ENCODE measurements at regions not wholly inside any gene's neighbourhood (a gene's known extent, or its start where the extent isn't known, plus 50 kb on each side); places are given as distances from the start of the nearest gene placed in this dataset.
"Not testable (repeated sequence)": the region's sequence is repeated elsewhere in the genome, so short reads cannot be mapped to it uniquely, and the experiment has no call there.

DNA sequence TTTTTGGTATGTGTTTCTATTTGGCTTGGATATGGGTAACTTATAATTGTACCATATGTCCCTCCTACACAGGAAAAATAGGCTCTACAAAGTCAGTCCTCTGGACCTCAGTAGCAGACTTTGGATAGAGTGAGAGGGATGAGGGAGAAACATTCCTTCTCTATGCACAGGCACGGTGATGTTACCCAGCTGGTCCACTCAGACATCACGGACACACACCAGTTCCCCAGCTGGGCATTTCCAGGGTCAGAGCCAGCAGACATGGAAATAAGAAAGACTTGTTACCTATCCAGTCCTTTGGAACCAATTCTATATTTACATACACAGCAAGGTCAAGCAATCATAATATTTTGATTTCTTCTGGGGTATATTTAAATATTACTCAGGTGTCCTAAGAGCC, 433.1 kb upstream of the KCNMB2 start:
- no peaks in the 10 kb centered on the region for H3K36me3 ChIP-seq (ENCODE audit: control insufficient read depth in 1 of 2, insufficient read depth in 2 of 2, low read length in 2 of 2)
- H3K27ac ChIP-seq (ENCODE audit: low read depth, low read length): no peak overlapping the region
- H3K4me3 ChIP-seq (ENCODE audit: low read depth in 1 of 2, low read length in 2 of 2): no peak overlapping the region
- H3K27me3 ChIP-seq (ENCODE audit: control insufficient read depth in 1 of 2, insufficient read depth in 2 of 2, low read length in 2 of 2): no peaks in the 10 kb centered on the region
- H3K4me1 ChIP-seq (ENCODE audit: control insufficient read depth in 1 of 2, insufficient read depth in 2 of 2, low read length in 2 of 2): no peaks in the 10 kb centered on the region
- H3K9ac ChIP-seq (ENCODE audit: low read depth in 1 of 2, low read length in 2 of 2): no peak overlapping the region
- H3K9me3 ChIP-seq (ENCODE audit: control insufficient read depth in 1 of 2, low read length in 2 of 2): no peaks in the 10 kb centered on the region

DNA sequence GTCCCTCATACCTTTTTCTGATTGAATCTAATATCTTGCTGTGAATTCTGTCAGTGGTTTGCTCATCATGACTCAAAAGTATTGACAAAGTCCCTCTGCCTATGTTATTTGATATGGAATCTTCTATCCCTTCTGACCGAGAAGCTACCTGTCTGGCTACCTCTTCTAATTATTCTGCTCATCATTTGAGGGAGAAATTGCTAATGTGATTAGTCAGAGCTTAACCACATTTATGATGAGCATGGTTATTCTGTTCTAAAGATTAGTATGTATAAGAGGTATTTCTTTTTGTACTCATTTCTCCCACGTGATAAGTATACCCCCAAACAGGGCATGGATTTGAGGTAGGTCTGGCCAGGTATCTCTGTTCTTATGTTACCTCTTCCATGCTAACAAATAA, 428.4 kb upstream of the KCNMB2 start:
- Histone ChIP-seq H3K9ac (ENCODE audit: low read depth in 1 of 2, low read length in 2 of 2) (no peak overlapping the region), H3K27ac (ENCODE audit: low read depth, low read length) (no peak overlapping the region), H3K9me3 (ENCODE audit: control insufficient read depth in 1 of 2, low read length in 2 of 2) (no peaks in the 10 kb centered on the region), H3K4me1 (ENCODE audit: control insufficient read depth in 1 of 2, insufficient read depth in 2 of 2, low read length in 2 of 2) (no peaks in the 10 kb centered on the region), H3K36me3 (ENCODE audit: control insufficient read depth in 1 of 2, insufficient read depth in 2 of 2, low read length in 2 of 2) (no peaks in the 10 kb centered on the region), H3K4me3 (ENCODE audit: low read depth in 1 of 2, low read length in 2 of 2) (no peak overlapping the region), H3K27me3 (ENCODE audit: control insufficient read depth in 1 of 2, insufficient read depth in 2 of 2, low read length in 2 of 2) (no peaks in the 10 kb centered on the region)

DNA sequence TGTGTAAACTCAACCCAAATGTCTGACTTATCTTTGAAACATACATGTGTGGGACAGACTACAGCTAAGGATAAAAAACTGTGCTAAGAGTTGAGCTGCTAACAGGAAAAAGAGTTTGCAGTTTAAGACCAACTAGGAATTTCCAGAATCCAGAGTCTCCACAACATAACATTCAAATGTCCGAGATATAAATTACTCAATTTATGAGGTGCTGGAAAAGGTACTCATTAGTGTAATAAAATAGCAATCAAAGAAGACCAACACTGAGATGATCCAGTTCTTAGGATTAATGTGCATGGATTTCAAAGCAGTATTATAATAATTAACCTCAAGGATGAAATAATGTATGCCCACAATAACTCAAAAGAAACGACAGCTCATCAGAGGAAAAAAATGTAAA, 426.5 kb upstream of the KCNMB2 start:
- no peak overlapping the region for H3K9ac ChIP-seq (ENCODE audit: low read depth in 1 of 2, low read length in 2 of 2)

DNA sequence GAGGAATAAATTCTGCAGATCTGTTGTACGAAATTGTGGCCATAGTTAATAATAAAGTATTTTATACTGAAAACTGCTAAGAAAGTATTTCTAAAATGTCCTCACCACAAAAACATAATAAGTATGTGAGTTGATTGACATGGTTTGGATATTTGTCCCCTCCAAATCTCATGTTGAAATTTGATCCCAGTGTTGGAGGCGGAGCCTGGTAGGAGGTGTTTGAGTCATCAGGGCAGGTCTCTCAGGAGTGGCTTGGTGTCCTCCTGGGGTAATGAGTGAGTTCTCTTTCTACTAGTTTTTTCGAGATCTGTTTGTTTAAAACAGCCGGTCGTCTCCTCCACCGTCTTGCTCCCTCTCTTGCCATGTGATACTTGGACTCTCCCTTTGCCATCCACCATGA, 424.1 kb upstream of the KCNMB2 start:
- Histone ChIP-seq H3K27me3 (ENCODE audit: control insufficient read depth in 1 of 2, insufficient read depth in 2 of 2, low read length in 2 of 2) (no peaks in the 10 kb centered on the region), H3K4me1 (ENCODE audit: control insufficient read depth in 1 of 2, insufficient read depth in 2 of 2, low read length in 2 of 2) (no peaks in the 10 kb centered on the region), H3K4me3 (ENCODE audit: low read depth in 1 of 2, low read length in 2 of 2) (no peak overlapping the region), H3K9ac (ENCODE audit: low read depth in 1 of 2, low read length in 2 of 2) (no peak overlapping the region), H3K36me3 (ENCODE audit: control insufficient read depth in 1 of 2, insufficient read depth in 2 of 2, low read length in 2 of 2) (no peaks in the 10 kb centered on the region), H3K27ac (ENCODE audit: low read depth, low read length) (no peak overlapping the region), H3K9me3 (ENCODE audit: control insufficient read depth in 1 of 2, low read length in 2 of 2) (no peaks in the 10 kb centered on the region)

More for the DNA sequence above, 426.5 kb upstream of the KCNMB2 start:
- Histone ChIP-seq H3K36me3 (ENCODE audit: control insufficient read depth in 1 of 2, insufficient read depth in 2 of 2, low read length in 2 of 2) (no peaks in the 10 kb centered on the region), H3K27ac (ENCODE audit: low read depth, low read length) (no peak overlapping the region), H3K9me3 (ENCODE audit: control insufficient read depth in 1 of 2, low read length in 2 of 2) (no peaks in the 10 kb centered on the region), H3K4me1 (ENCODE audit: control insufficient read depth in 1 of 2, insufficient read depth in 2 of 2, low read length in 2 of 2) (no peaks in the 10 kb centered on the region), H3K27me3 (ENCODE audit: control insufficient read depth in 1 of 2, insufficient read depth in 2 of 2, low read length in 2 of 2) (no peaks in the 10 kb centered on the region), H3K4me3 (ENCODE audit: low read depth in 1 of 2, low read length in 2 of 2) (no peak overlapping the region)

DNA sequence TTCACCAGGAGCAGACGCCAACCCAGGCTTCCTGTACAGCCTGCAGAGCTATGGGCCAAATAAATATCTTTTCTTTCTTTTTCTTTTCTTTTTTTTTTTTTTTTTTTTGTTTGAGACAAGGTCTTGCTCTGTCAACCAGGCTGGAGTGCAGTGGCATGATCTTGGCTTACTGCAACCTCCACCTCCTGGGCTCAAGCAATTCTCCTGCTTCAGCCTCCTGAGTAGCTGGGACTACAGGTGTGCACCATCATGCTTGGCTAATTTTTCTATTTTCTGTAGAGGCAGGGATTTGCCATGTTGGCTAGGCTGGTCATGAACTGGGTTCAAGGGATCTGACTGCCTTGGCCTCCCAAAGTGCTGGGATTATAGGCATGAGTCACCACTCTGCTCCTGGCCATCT, 423.7 kb upstream of the KCNMB2 start:
- H3K27me3 ChIP-seq (ENCODE audit: control insufficient read depth in 1 of 2, insufficient read depth in 2 of 2, low read length in 2 of 2); H3K36me3 ChIP-seq (ENCODE audit: control insufficient read depth in 1 of 2, insufficient read depth in 2 of 2, low read length in 2 of 2); H3K9ac ChIP-seq (ENCODE audit: low read depth in 1 of 2, low read length in 2 of 2); H3K9me3 ChIP-seq (ENCODE audit: control insufficient read depth in 1 of 2, low read length in 2 of 2); H3K4me3 ChIP-seq (ENCODE audit: low read depth in 1 of 2, low read length in 2 of 2); H3K4me1 ChIP-seq (ENCODE audit: control insufficient read depth in 1 of 2, insufficient read depth in 2 of 2, low read length in 2 of 2); H3K27ac ChIP-seq (ENCODE audit: low read depth, low read length): not testable (repeated sequence)

DNA sequence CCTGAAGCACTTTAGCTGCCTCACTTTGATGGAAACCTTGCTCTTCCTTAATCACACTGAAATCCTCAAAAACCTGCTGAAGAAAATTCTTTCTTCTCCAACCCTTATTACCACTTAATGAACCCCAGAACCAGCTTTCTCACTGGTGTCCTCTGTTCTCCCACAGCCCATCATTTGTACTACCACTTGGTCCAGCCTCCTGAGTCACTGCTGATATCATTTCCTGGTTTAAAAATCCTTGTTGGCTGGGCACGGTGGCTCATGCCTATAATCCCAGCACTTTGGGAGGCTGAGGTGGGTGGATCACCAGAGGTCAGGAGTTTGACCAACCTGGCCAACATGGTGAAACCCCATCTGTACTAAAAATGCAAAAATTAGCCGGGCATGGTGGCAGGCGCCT, 418.6 kb upstream of the KCNMB2 start:
- H3K4me1 ChIP-seq (ENCODE audit: control insufficient read depth in 1 of 2, insufficient read depth in 2 of 2, low read length in 2 of 2): no peaks in the 10 kb centered on the region
- no peak overlapping the region for H3K9ac ChIP-seq (ENCODE audit: low read depth in 1 of 2, low read length in 2 of 2)
- no peaks in the 10 kb centered on the region for H3K36me3 ChIP-seq (ENCODE audit: control insufficient read depth in 1 of 2, insufficient read depth in 2 of 2, low read length in 2 of 2)
- H3K27ac ChIP-seq (ENCODE audit: low read depth, low read length): no peak overlapping the region
- H3K9me3 ChIP-seq (ENCODE audit: control insufficient read depth in 1 of 2, low read length in 2 of 2): peaks cover 0 to 7% of the 10 kb centered on the region in 2 donors
- H3K27me3 ChIP-seq (ENCODE audit: control insufficient read depth in 1 of 2, insufficient read depth in 2 of 2, low read length in 2 of 2): no peaks in the 10 kb centered on the region
- H3K4me3 ChIP-seq (ENCODE audit: low read depth in 1 of 2, low read length in 2 of 2): no peak overlapping the region

DNA sequence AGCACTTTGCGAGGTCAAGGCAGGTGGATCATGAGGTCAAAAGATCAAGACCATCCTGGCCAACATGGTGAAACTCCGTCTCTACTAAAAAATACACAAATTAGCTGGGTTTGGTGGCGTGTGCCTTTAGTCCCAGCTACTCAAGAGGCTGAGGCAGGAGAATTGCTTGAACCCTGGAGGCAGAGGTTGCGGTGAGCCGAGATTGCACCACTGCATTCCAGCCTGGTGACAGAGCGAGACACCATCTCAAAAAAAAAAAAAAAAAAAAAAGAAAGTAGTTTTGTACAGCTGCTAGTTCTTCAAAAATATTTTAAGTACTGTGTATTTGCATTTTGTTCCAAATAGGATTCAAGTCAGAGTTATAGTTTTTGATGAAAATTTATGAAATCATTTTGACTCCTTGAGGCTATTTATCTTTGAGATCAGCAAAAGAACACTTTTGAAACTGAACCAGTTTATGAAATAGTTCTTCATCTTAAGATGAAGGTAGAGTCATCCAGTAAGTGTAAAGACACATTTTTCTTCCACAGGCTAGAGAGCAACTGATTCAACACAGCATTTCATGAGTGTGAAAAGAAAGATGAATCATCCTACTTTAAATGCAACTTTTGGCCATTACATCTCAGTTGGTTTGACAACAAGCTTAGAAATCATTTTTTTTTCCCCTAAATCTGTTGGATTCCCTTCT, 416.5 kb upstream of the KCNMB2 start:
- not testable (repeated sequence) for H3K4me1 ChIP-seq (ENCODE audit: control insufficient read depth in 1 of 2, insufficient read depth in 2 of 2, low read length in 2 of 2); H3K9me3 ChIP-seq (ENCODE audit: control insufficient read depth in 1 of 2, low read length in 2 of 2); H3K4me3 ChIP-seq (ENCODE audit: low read depth in 1 of 2, low read length in 2 of 2); H3K27me3 ChIP-seq (ENCODE audit: control insufficient read depth in 1 of 2, insufficient read depth in 2 of 2, low read length in 2 of 2); H3K27ac ChIP-seq (ENCODE audit: low read depth, low read length); H3K36me3 ChIP-seq (ENCODE audit: control insufficient read depth in 1 of 2, insufficient read depth in 2 of 2, low read length in 2 of 2); H3K9ac ChIP-seq (ENCODE audit: low read depth in 1 of 2, low read length in 2 of 2)

DNA sequence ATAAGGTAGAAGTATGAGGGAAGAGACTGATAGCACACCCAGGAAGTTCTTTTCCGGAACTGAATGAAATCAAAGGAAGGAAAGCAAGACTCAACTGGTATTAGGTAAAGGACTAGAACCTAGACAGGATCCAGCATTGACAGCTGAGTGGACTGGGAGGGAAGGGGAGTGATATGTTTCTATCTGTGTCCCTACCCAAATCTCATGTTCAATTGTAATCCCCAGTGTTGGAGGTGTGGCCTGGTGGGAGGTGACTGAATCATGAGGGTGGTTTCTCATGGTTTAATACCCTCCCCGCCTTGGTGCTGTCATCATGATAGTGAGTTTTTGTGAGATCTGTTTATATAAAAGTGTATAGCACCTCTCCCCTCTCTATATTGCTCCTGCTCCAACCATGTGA, 415.9 kb upstream of the KCNMB2 start:
- Histone ChIP-seq H3K4me3 (ENCODE audit: low read depth in 1 of 2, low read length in 2 of 2) (no peak overlapping the region), H3K9ac (ENCODE audit: low read depth in 1 of 2, low read length in 2 of 2) (no peak overlapping the region), H3K27ac (ENCODE audit: low read depth, low read length) (no peak overlapping the region)

DNA sequence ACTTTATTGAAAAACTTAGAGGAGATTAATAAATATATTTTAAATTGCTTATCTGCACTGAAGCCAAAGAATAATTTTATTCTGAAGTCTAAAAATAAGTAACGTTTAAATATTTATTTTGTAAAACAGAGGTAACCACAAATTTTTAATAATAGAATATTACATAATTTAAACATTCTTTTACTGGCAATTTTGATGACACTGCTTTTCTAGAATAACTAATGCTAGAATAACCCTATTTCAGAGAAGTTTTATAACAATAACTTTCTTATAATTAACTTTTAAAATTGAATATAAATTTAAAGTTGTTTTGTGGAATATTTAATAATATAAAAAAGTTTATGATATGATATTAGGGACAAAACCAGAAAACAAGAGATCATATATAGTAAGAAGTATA, 409.6 kb upstream of the KCNMB2 start:
- H3K36me3 ChIP-seq (ENCODE audit: control insufficient read depth in 1 of 2, insufficient read depth in 2 of 2, low read length in 2 of 2): no peaks in the 10 kb centered on the region
- no peak overlapping the region for H3K27ac ChIP-seq (ENCODE audit: low read depth, low read length)
- no peak overlapping the region for H3K9ac ChIP-seq (ENCODE audit: low read depth in 1 of 2, low read length in 2 of 2)
- H3K4me1 ChIP-seq (ENCODE audit: control insufficient read depth in 1 of 2, insufficient read depth in 2 of 2, low read length in 2 of 2): no peaks in the 10 kb centered on the region
- H3K27me3 ChIP-seq (ENCODE audit: control insufficient read depth in 1 of 2, insufficient read depth in 2 of 2, low read length in 2 of 2): no peaks in the 10 kb centered on the region
- H3K9me3 ChIP-seq (ENCODE audit: control insufficient read depth in 1 of 2, low read length in 2 of 2): no peaks in the 10 kb centered on the region
- no peak overlapping the region for H3K4me3 ChIP-seq (ENCODE audit: low read depth in 1 of 2, low read length in 2 of 2)

More for the DNA sequence above, 415.9 kb upstream of the KCNMB2 start:
- H3K27me3 ChIP-seq (ENCODE audit: control insufficient read depth in 1 of 2, insufficient read depth in 2 of 2, low read length in 2 of 2): no peaks in the 10 kb centered on the region
- H3K4me1 ChIP-seq (ENCODE audit: control insufficient read depth in 1 of 2, insufficient read depth in 2 of 2, low read length in 2 of 2): no peaks in the 10 kb centered on the region
- H3K36me3 ChIP-seq (ENCODE audit: control insufficient read depth in 1 of 2, insufficient read depth in 2 of 2, low read length in 2 of 2): no peaks in the 10 kb centered on the region
- H3K9me3 ChIP-seq (ENCODE audit: control insufficient read depth in 1 of 2, low read length in 2 of 2): peaks cover 0 to 7% of the 10 kb centered on the region in 2 donors

DNA sequence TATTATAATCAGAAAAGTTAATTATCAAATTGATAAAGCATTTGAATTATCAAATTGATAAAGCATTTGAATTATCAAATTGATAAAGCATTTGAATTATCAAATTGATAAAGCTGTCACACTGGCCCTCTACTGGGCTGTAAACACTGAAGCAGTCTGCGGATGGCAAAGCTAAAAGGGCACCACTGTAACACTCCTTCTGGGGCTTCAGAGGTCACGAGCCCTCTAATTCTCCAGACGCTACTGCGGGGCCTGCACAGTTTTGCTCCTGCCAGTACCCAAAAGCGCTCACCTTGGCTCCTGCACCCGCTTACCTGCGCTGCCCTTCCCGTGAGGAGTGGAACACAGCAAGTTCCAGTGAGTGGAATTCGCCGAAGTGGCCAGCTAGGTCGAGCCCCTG, 409.0 kb upstream of the KCNMB2 start:
- Histone ChIP-seq H3K4me3 (ENCODE audit: low read depth in 1 of 2, low read length in 2 of 2) (no peak overlapping the region), H3K27me3 (ENCODE audit: control insufficient read depth in 1 of 2, insufficient read depth in 2 of 2, low read length in 2 of 2) (no peaks in the 10 kb centered on the region), H3K4me1 (ENCODE audit: control insufficient read depth in 1 of 2, insufficient read depth in 2 of 2, low read length in 2 of 2) (no peaks in the 10 kb centered on the region), H3K36me3 (ENCODE audit: control insufficient read depth in 1 of 2, insufficient read depth in 2 of 2, low read length in 2 of 2) (no peaks in the 10 kb centered on the region), H3K9me3 (ENCODE audit: control insufficient read depth in 1 of 2, low read length in 2 of 2) (no peaks in the 10 kb centered on the region), H3K9ac (ENCODE audit: low read depth in 1 of 2, low read length in 2 of 2) (no peak overlapping the region), H3K27ac (ENCODE audit: low read depth, low read length) (no peak overlapping the region)

DNA sequence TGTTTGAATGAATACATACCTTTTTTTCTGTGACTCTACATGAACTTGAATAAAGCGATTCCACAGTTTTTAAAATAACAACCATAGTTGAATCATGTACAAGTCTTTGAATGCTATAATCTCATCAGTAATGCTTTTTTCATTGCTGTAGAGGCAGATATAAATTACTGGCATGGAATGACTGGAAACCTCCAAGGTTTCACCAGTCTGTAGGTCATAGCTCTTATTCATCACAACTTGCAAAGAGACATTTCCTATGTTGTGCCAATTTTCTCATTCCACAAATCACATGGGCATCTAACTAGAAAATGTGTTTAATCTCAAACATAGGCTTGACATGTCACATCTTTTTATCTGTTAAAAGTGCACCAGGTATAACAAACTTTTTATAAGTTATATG, 407.1 kb upstream of the KCNMB2 start:
- H3K4me1 ChIP-seq (ENCODE audit: control insufficient read depth in 1 of 2, insufficient read depth in 2 of 2, low read length in 2 of 2): no peaks in the 10 kb centered on the region
- H3K4me3 ChIP-seq (ENCODE audit: low read depth in 1 of 2, low read length in 2 of 2): no peak overlapping the region
- no peaks in the 10 kb centered on the region for H3K36me3 ChIP-seq (ENCODE audit: control insufficient read depth in 1 of 2, insufficient read depth in 2 of 2, low read length in 2 of 2)
- no peak overlapping the region for H3K9ac ChIP-seq (ENCODE audit: low read depth in 1 of 2, low read length in 2 of 2)
- H3K27ac ChIP-seq (ENCODE audit: low read depth, low read length): no peak overlapping the region
- no peaks in the 10 kb centered on the region for H3K9me3 ChIP-seq (ENCODE audit: control insufficient read depth in 1 of 2, low read length in 2 of 2)
- no peaks in the 10 kb centered on the region for H3K27me3 ChIP-seq (ENCODE audit: control insufficient read depth in 1 of 2, insufficient read depth in 2 of 2, low read length in 2 of 2)

All from duodenal mucosa (tissue), 2 donors.